Neuronal stem cell (in vitro differentiated cells): ENCODE measurements at regions not wholly inside any gene's neighbourhood (a gene's known extent, or its start where the extent isn't known, plus 50 kb on each side); places are given as distances from the start of the nearest gene placed in this dataset.

ENCODE experiments used
- DNase-seq: peaks from one replicate; pipeline ENCODE4 v3.0.0-alpha.2; 2013; ENCODE audit warnings: low spot score
- H2AFZ ChIP-seq: one replicate; pipeline ENCODE4 v1.6.1; 2013; ENCODE audit warnings: mild to moderate bottlenecking, low read length, inconsistent platforms
- H2AK5ac ChIP-seq: 2 replicates; pipeline ENCODE4 v1.6.1; 2013; ENCODE audit warnings: low read depth, mild to moderate bottlenecking, inconsistent platforms, low read length, moderate library complexity, mixed read lengths
- H2BK120ac ChIP-seq: 2 replicates; pipeline ENCODE4 v1.6.1; 2013; ENCODE audit warnings: low read depth, mild to moderate bottlenecking, inconsistent platforms, low read length, moderate library complexity, mixed read lengths
- H2BK12ac ChIP-seq: one replicate; pipeline ENCODE4 v1.6.1; 2013; ENCODE audit warnings: low read length, inconsistent platforms
- H2BK15ac ChIP-seq: 2 replicates; pipeline ENCODE4 v1.6.1; 2013; ENCODE audit warnings: mild to moderate bottlenecking, low read length, inconsistent platforms, mixed read lengths
- H2BK5ac ChIP-seq: one replicate; pipeline ENCODE4 v1.6.1; 2013; ENCODE audit warnings: inconsistent platforms, mild to moderate bottlenecking, low read length, moderate library complexity
- H3K14ac ChIP-seq: one replicate; pipeline ENCODE4 v1.6.1; 2013; ENCODE audit warnings: low read length, inconsistent platforms
- H3K18ac ChIP-seq: 2 replicates; pipeline ENCODE4 v1.6.1; 2013; ENCODE audit warnings: low read length, inconsistent platforms
- H3K23ac ChIP-seq: 2 replicates; pipeline ENCODE4 v1.6.1; 2013; ENCODE audit warnings: low read depth, mild to moderate bottlenecking, mixed read lengths, low read length, inconsistent platforms; ENCODE audit not compliant: poor library complexity
- H3K27ac ChIP-seq: replicated peaks from 3 replicates; pipeline ENCODE4 v1.5.1; 2013; ENCODE audit warnings: low read length, inconsistent platforms
- H3K27me3 ChIP-seq, 3 experiments: 2 replicates each; pipeline ENCODE4 v1.6.1; 2013; ENCODE audit warnings: low read length in 3 of 3, mild to moderate bottlenecking in 2 of 3, inconsistent platforms in 1 of 3, low read depth in 1 of 3, mixed read lengths in 1 of 3, moderate library complexity in 1 of 3; ENCODE audit not compliant: control insufficient read depth in 3 of 3, insufficient read depth in 3 of 3
- H3K36me3 ChIP-seq, 2 donors: replicated peaks in 1 of 2; 2 replicates each; pipeline ENCODE4 v1.6.1; 2013; ENCODE audit warnings: low read length in 2 of 2; ENCODE audit not compliant: control insufficient read depth in 2 of 2, insufficient read depth in 2 of 2
- H3K4ac ChIP-seq: 2 replicates; pipeline ENCODE4 v1.6.1; 2013; ENCODE audit warnings: inconsistent platforms, mild to moderate bottlenecking, low read length, moderate library complexity
- H3K4me1 ChIP-seq, 2 donors: 1 replicate in 1 of 2; 2 replicates in 1 of 2; pipeline ENCODE4 v1.6.1; 2013; ENCODE audit warnings: low read length in 2 of 2, low read depth in 1 of 2; ENCODE audit not compliant: control insufficient read depth in 2 of 2, insufficient read depth in 1 of 2
- H3K4me2 ChIP-seq: one replicate; pipeline ENCODE4 v1.6.1; 2013; ENCODE audit warnings: mild to moderate bottlenecking, low read length, inconsistent platforms; ENCODE audit not compliant: insufficient read depth, poor library complexity, severe bottlenecking
- H3K4me3 ChIP-seq, 2 donors: 2 replicates each; pipeline ENCODE4 v1.5.1; 2013; ENCODE audit warnings: low read length in 2 of 2, mild to moderate bottlenecking in 2 of 2, inconsistent platforms in 1 of 2, moderate library complexity in 1 of 2
- H3K79me1 ChIP-seq: one replicate; pipeline ENCODE4 v1.6.1; 2013; ENCODE audit warnings: low read depth, mild to moderate bottlenecking, inconsistent platforms, low read length, moderate library complexity
- H3K9ac ChIP-seq: one replicate; pipeline ENCODE4 v1.6.1; 2013; ENCODE audit warnings: mild to moderate bottlenecking, low read depth, low read length, inconsistent platforms; ENCODE audit not compliant: poor library complexity
- H3K9me3 ChIP-seq, 2 donors: replicated peaks in 1 of 2; 2 replicates each; pipeline versions ENCODE3 to v1.6.1; 2013; ENCODE audit warnings: low read length in 2 of 2, mild to moderate bottlenecking in 2 of 2, inconsistent platforms in 1 of 2, low read depth in 1 of 2, mixed read lengths in 1 of 2, moderate library complexity in 1 of 2; ENCODE audit not compliant: control insufficient read depth in 2 of 2, insufficient read depth in 1 of 2
- H4K8ac ChIP-seq: one replicate; pipeline ENCODE4 v1.6.1; 2013; ENCODE audit warnings: low read depth, mild to moderate bottlenecking, inconsistent platforms, low read length, moderate library complexity
- H4K91ac ChIP-seq: one replicate; pipeline ENCODE4 v1.6.1; 2013; ENCODE audit warnings: low read length, low read depth, mild to moderate bottlenecking, inconsistent platforms; ENCODE audit not compliant: poor library complexity
- WGBS, 2 donors: extraction: QIAGEN DNeasy Blood & Tissue Kit; methylation state at CpG; one replicate each; pipeline ENCODE4 v1.1.7; 2013; ENCODE audit warnings: missing lambda C conversion rate in 2 of 2, mixed read lengths in 1 of 2; ENCODE audit not compliant: insufficient read length in 2 of 2, insufficient replicate concordance in 1 of 2; ENCODE audit errors: extremely low coverage in 2 of 2; 5-methylcytosine and 5-hydroxymethylcytosine counted together

GRCh38 chr3:73716418-73716817 lies 91.7 kb upstream of the PDZRN3 start:
- Histone ChIP-seq H4K91ac (no peak overlapping the region), H3K23ac (no peak overlapping the region), H3K4me3 (no peak overlapping the region), H3K9ac (no peak overlapping the region), H2BK120ac (no peak overlapping the region), H3K36me3 (no peaks in the 10 kb centered on the region), H2AK5ac (no peak overlapping the region), H3K18ac (no peak overlapping the region), H3K14ac (no peak overlapping the region), H3K4me1 (peaks cover 0 to 1% of the 10 kb centered on the region in 2 donors), H3K27me3 (no peaks in the 10 kb centered on the region), H3K4me2 (no peak overlapping the region), H2AFZ (no peak overlapping the region), H3K9me3 (peaks cover 0 to 2% of the 10 kb centered on the region in 2 donors), H3K27ac (no peak overlapping the region), H3K79me1 (no peaks in the 10 kb centered on the region), H3K4ac (no peak overlapping the region), H2BK5ac (no peak overlapping the region), H2BK12ac (no peak overlapping the region), H2BK15ac (no peak overlapping the region), H4K8ac (no peak overlapping the region)
- DNase-seq = no peak
- no CpG with 5 or more reads among the region's 3 CpGs for WGBS, 2 donors

GRCh38 chr3:73710340-73710739 lies 85.6 kb upstream of the PDZRN3 start:
- no CpG with 5 or more reads among the region's 1 CpG for WGBS, 2 donors
- Histone ChIP-seq H3K27ac (no peak overlapping the region), H3K4me1 (no peaks in the 10 kb centered on the region), H3K18ac (no peak overlapping the region), H3K79me1 (no peaks in the 10 kb centered on the region), H3K27me3 (no peaks in the 10 kb centered on the region), H3K9ac (no peak overlapping the region), H3K4me2 (no peak overlapping the region), H4K8ac (no peak overlapping the region), H2AFZ (peak overlapping the region; percentile 20), H2AK5ac (no peak overlapping the region), H2BK15ac (no peak overlapping the region), H3K4ac (no peak overlapping the region), H2BK120ac (no peak overlapping the region), H3K23ac (no peak overlapping the region), H3K36me3 (no peaks in the 10 kb centered on the region), H3K14ac (no peak overlapping the region), H2BK5ac (no peak overlapping the region), H3K4me3 (no peak overlapping the region), H3K9me3 (no peaks in the 10 kb centered on the region), H2BK12ac (no peak overlapping the region), H4K91ac (no peak overlapping the region)
- DNase-seq = no peak

GRCh38 chr3:73709712-73710111 lies 85.0 kb upstream of the PDZRN3 start:
- H2AK5ac ChIP-seq = no peak overlapping the region
- H2AFZ ChIP-seq = no peak overlapping the region
- H3K18ac ChIP-seq = no peak overlapping the region
- H3K23ac ChIP-seq = no peak overlapping the region
- H3K36me3 ChIP-seq = no peaks in the 10 kb centered on the region
- no peak overlapping the region for H2BK120ac ChIP-seq
- H3K27ac ChIP-seq = no peak overlapping the region
- H3K4me3 ChIP-seq = no peak overlapping the region
- no peak overlapping the region for H3K4ac ChIP-seq
- no peaks in the 10 kb centered on the region for H3K79me1 ChIP-seq
- no peak overlapping the region for H3K9ac ChIP-seq
- no peak overlapping the region for H2BK5ac ChIP-seq
- no peaks in the 10 kb centered on the region for H3K4me1 ChIP-seq
- H2BK15ac ChIP-seq = no peak overlapping the region
- no peak overlapping the region for H2BK12ac ChIP-seq
- H4K91ac ChIP-seq = no peak overlapping the region
- WGBS, 2 donors = no CpG with 5 or more reads among the region's 1 CpG
- H3K27me3 ChIP-seq = no peaks in the 10 kb centered on the region
- no peak overlapping the region for H4K8ac ChIP-seq
- no peaks in the 10 kb centered on the region for H3K9me3 ChIP-seq
- no peak for DNase-seq
- H3K14ac ChIP-seq = no peak overlapping the region
- no peak overlapping the region for H3K4me2 ChIP-seq

GRCh38 chr3:73708956-73709355 lies 84.2 kb upstream of the PDZRN3 start:
- DNase-seq = no peak
- no peak overlapping the region for H4K8ac ChIP-seq
- H3K36me3 ChIP-seq = no peaks in the 10 kb centered on the region
- no peak overlapping the region for H3K18ac ChIP-seq
- H2BK12ac ChIP-seq = no peak overlapping the region
- no peak overlapping the region for H2BK5ac ChIP-seq
- no peak overlapping the region for H3K27ac ChIP-seq
- H2AFZ ChIP-seq = no peak overlapping the region
- no peaks in the 10 kb centered on the region for H3K9me3 ChIP-seq
- no peak overlapping the region for H4K91ac ChIP-seq
- H3K9ac ChIP-seq = no peak overlapping the region
- no peak overlapping the region for H2BK15ac ChIP-seq
- no peak overlapping the region for H3K4ac ChIP-seq
- no peak overlapping the region for H3K14ac ChIP-seq
- no peak overlapping the region for H2AK5ac ChIP-seq
- H3K23ac ChIP-seq = no peak overlapping the region
- no peaks in the 10 kb centered on the region for H3K79me1 ChIP-seq
- WGBS, 2 donors = no CpG with 5 or more reads among the region's 2 CpGs
- no peak overlapping the region for H3K4me3 ChIP-seq
- H2BK120ac ChIP-seq = no peak overlapping the region
- no peaks in the 10 kb centered on the region for H3K27me3 ChIP-seq
- peaks cover 0 to 2% of the 10 kb centered on the region in 2 donors for H3K4me1 ChIP-seq
- no peak overlapping the region for H3K4me2 ChIP-seq
